H1 (cell line): ENCODE measurements at regions not wholly inside any gene's neighbourhood (a gene's known extent, or its start where the extent isn't known, plus 50 kb on each side); places are given as distances from the start of the nearest gene placed in this dataset.

Source experiments
- CTCF ChIA-PET: fragments of 300-600 bp; sonication (Branson Sonifier 250); formaldehyde crosslinking; loops from one replicate; lab custom pipeline; 2021; ENCODE audit not compliant: partially characterized antibody; lab: Charles Lee
- POLR2A ChIA-PET: fragments of 300-600 bp; sonication (Branson Sonifier 250); formaldehyde crosslinking; loops from one replicate; lab custom pipeline; 2021; ENCODE audit warnings: inconsistent platforms; ENCODE audit not compliant: partially characterized antibody; lab: Charles Lee
- DNase-seq, 2 experiments: peaks; one replicate each; pipeline versions ENCODE4 v3.0.0 to v3.0.0-alpha.2; 2010 to 2022; ENCODE audit warnings: low spot score in 2 of 2, low read depth in 1 of 2, mixed read lengths in 1 of 2
- FAIRE-seq: peaks from 2 replicates; lab custom pipeline; 2011; peaks lifted over from hg19 to GRCh38; lab: Jason Lieb, UNC
- H2AFZ ChIP-seq: 2 replicates; pipeline ENCODE4 v1.8.1; 2012; ENCODE audit warnings: low read length, inconsistent platforms
- H2AK5ac ChIP-seq: 2 replicates; pipeline ENCODE4 v1.6.1; 2013; ENCODE audit warnings: low read depth, low read length
- H2BK120ac ChIP-seq: replicated peaks from 2 replicates; pipeline ENCODE3; 2013; ENCODE audit warnings: low read depth, low read length, inconsistent platforms
- H2BK12ac ChIP-seq: 2 replicates; pipeline ENCODE4 v1.6.1; 2013; ENCODE audit warnings: low read depth, low read length
- H2BK15ac ChIP-seq: 2 replicates; pipeline ENCODE4 v1.6.1; 2013; ENCODE audit warnings: low read length
- H2BK20ac ChIP-seq: 2 replicates; pipeline ENCODE4 v1.6.1; 2013; ENCODE audit warnings: low read length
- H2BK5ac ChIP-seq: 2 replicates; pipeline ENCODE4 v1.6.1; 2013; ENCODE audit warnings: low read depth, low read length
- H3K14ac ChIP-seq: 2 replicates; pipeline ENCODE4 v1.6.1; 2013; ENCODE audit warnings: inconsistent platforms; ENCODE audit not compliant: insufficient read length
- H3K18ac ChIP-seq: 2 replicates; pipeline ENCODE4 v1.6.1; 2013; ENCODE audit warnings: low read length; ENCODE audit errors: extremely low read depth
- H3K23ac ChIP-seq: 2 replicates; pipeline ENCODE4 v1.6.1; 2013; ENCODE audit warnings: inconsistent platforms; ENCODE audit not compliant: insufficient read length
- H3K23me2 ChIP-seq: 2 replicates; pipeline ENCODE4 v1.6.1; 2013; ENCODE audit warnings: low read depth, low read length
- H3K27ac ChIP-seq: 2 replicates; pipeline ENCODE4 v1.6.1; 2011; ENCODE audit warnings: low read depth, low read length, inconsistent platforms
- H3K27me3 ChIP-seq, 4 experiments: replicated peaks in 1 of 4; 1 replicate in 1 of 4; 2 replicates in 3 of 4; pipeline versions ENCODE4 v1.6.1 to v1.8.1; 2011 to 2013; ENCODE audit warnings: low read length in 3 of 4, mild to moderate bottlenecking in 3 of 4, inconsistent platforms in 2 of 4, mixed read lengths in 2 of 4, moderate library complexity in 1 of 4; ENCODE audit not compliant: control insufficient read depth in 3 of 4, insufficient read depth in 3 of 4; ENCODE audit errors: extremely low read depth in 1 of 4
- H3K36me3 ChIP-seq, 4 experiments: 2 replicates each; pipeline versions ENCODE4 v1.6.1 to v1.8.1; 2011 to 2013; ENCODE audit warnings: mild to moderate bottlenecking in 4 of 4, low read length in 3 of 4, moderate library complexity in 2 of 4, control low read depth in 1 of 4, inconsistent platforms in 1 of 4; ENCODE audit not compliant: insufficient read depth in 4 of 4, control insufficient read depth in 2 of 4
- H3K4ac ChIP-seq: replicated peaks from 2 replicates; pipeline ENCODE3; 2013; ENCODE audit warnings: low read length, low read depth, mixed read lengths, inconsistent platforms; ENCODE audit not compliant: insufficient read length
- H3K4me1 ChIP-seq, 4 experiments: replicated peaks in 1 of 4; 1 replicate in 1 of 4; 2 replicates in 3 of 4; pipeline versions ENCODE4 v1.6.1 to v1.8.1; 2011 to 2013; ENCODE audit warnings: low read length in 3 of 4, inconsistent platforms in 2 of 4, mixed read lengths in 1 of 4; ENCODE audit not compliant: insufficient read depth in 4 of 4, control insufficient read depth in 3 of 4
- H3K4me2 ChIP-seq, 2 experiments: 2 replicates each; pipeline versions ENCODE4 v1.6.1 to v1.8.1; 2011 to 2013; ENCODE audit warnings: low read depth in 2 of 2, low read length in 2 of 2, control low read depth in 1 of 2, inconsistent platforms in 1 of 2, mild to moderate bottlenecking in 1 of 2; ENCODE audit not compliant: insufficient read depth in 1 of 2
- H3K4me3 ChIP-seq, 4 experiments: fragments of 200-600, 300-600 bp in 1 of 4; sonication (generic), shearing (Covaris generic), sonication (Bioruptor Twin) in 1 of 4; 2 replicates each; pipeline versions ENCODE4 v1.5.1 to v1.8.1; 2011 to 2016; ENCODE audit warnings: low read length in 4 of 4, low read depth in 3 of 4, control low read depth in 2 of 4, inconsistent platforms in 2 of 4, mild to moderate bottlenecking in 2 of 4, mixed read lengths in 1 of 4, moderate library complexity in 1 of 4; ENCODE audit not compliant: insufficient read depth in 2 of 4; ENCODE audit errors: extremely low read depth in 1 of 4
- H3K56ac ChIP-seq: replicated peaks from 2 replicates; pipeline ENCODE3; 2013; ENCODE audit warnings: low read depth, mild to moderate bottlenecking, mixed read lengths, low read length, inconsistent platforms; ENCODE audit not compliant: insufficient read length
- H3K79me1 ChIP-seq: 2 replicates; pipeline ENCODE4 v1.6.1; 2013; ENCODE audit warnings: low read depth, low read length, control low read depth
- H3K79me2 ChIP-seq, 2 experiments: 2 replicates each; pipeline versions ENCODE4 v1.6.1 to v1.8.1; 2012 to 2013; ENCODE audit warnings: low read length in 2 of 2, mild to moderate bottlenecking in 2 of 2, inconsistent platforms in 1 of 2; ENCODE audit not compliant: insufficient read depth in 2 of 2, control insufficient read depth in 1 of 2
- H3K9ac ChIP-seq, 4 experiments: replicated peaks in 1 of 4; 1 replicate in 1 of 4; 2 replicates in 3 of 4; pipeline versions ENCODE4 v1.6.1 to v1.8.1; 2011 to 2013; ENCODE audit warnings: low read depth in 3 of 4, low read length in 3 of 4, control low read depth in 2 of 4, mild to moderate bottlenecking in 2 of 4, moderate library complexity in 2 of 4, inconsistent platforms in 1 of 4; ENCODE audit errors: extremely low read depth in 1 of 4
- H3K9me3 ChIP-seq, 2 experiments: 2 replicates each; pipeline versions ENCODE4 v1.6.1 to v1.8.1; 2012 to 2013; ENCODE audit warnings: mild to moderate bottlenecking in 2 of 2, moderate library complexity in 2 of 2, control low read depth in 1 of 2, inconsistent platforms in 1 of 2, low read depth in 1 of 2, low read length in 1 of 2, mixed read lengths in 1 of 2; ENCODE audit not compliant: insufficient read depth in 2 of 2
- H4K20me1 ChIP-seq, 2 experiments: replicated peaks in 1 of 2; 2 replicates each; pipeline versions ENCODE3 to v1.8.1; 2011 to 2013; ENCODE audit warnings: inconsistent platforms in 2 of 2, low read length in 2 of 2, mild to moderate bottlenecking in 1 of 2; ENCODE audit not compliant: insufficient read depth in 2 of 2, control insufficient read depth in 1 of 2
- H4K5ac ChIP-seq: 2 replicates; pipeline ENCODE4 v1.6.1; 2013; ENCODE audit warnings: low read length, low read depth, mixed read lengths, inconsistent platforms; ENCODE audit not compliant: insufficient read length
- H4K8ac ChIP-seq: 2 replicates; pipeline ENCODE4 v1.8.0; 2013; ENCODE audit warnings: mild to moderate bottlenecking, moderate library complexity, low read length, inconsistent platforms; ENCODE audit not compliant: insufficient read depth; ENCODE audit errors: extremely low read depth
- H4K91ac ChIP-seq: replicated peaks from 2 replicates; pipeline ENCODE3; 2013; ENCODE audit warnings: low read length, mixed read lengths, inconsistent platforms; ENCODE audit not compliant: insufficient read length
- CEBPB ChIP-seq: IDR thresholded peaks from 2 replicates; pipeline ENCODE4 v1.6.1; 2012; ENCODE audit warnings: low read depth, low read length
- CHD2 ChIP-seq: IDR thresholded peaks from 2 replicates; pipeline ENCODE4 v1.6.1; 2012; ENCODE audit warnings: low read length, improper control_type of control experiment
- EGR1 ChIP-seq: IDR thresholded peaks from 2 replicates; pipeline ENCODE4 v1.6.1; 2011; ENCODE audit warnings: low read depth, low read length, borderline replicate concordance
- EP300 ChIP-seq, 2 experiments: IDR thresholded peaks; 1 replicate in 1 of 2; 2 replicates in 1 of 2; pipeline ENCODE4 v1.6.1; 2011 to 2012; ENCODE audit warnings: low read depth in 2 of 2, low read length in 2 of 2, mild to moderate bottlenecking in 2 of 2, borderline replicate concordance in 1 of 2, inconsistent platforms in 1 of 2, moderate library complexity in 1 of 2
- HDAC6 ChIP-seq: IDR thresholded peaks from one replicate; pipeline ENCODE4 v1.7.1; 2012; ENCODE audit warnings: low read depth, mild to moderate bottlenecking, inconsistent platforms, low read length, moderate library complexity
- RFX5 ChIP-seq: IDR thresholded peaks from 2 replicates; pipeline ENCODE4 v1.6.1; 2011; ENCODE audit warnings: low read depth, low read length, improper control_type of control experiment, borderline replicate concordance
- SIN3A ChIP-seq, 2 experiments: IDR thresholded peaks in 1 of 2; conservative IDR thresholded peaks in 1 of 2; 2 replicates each; pipeline ENCODE4 v1.6.1; 2011 to 2012; ENCODE audit warnings: low read length in 2 of 2, improper control_type of control experiment in 1 of 2, low read depth in 1 of 2, mild to moderate bottlenecking in 1 of 2
- SIRT6 ChIP-seq: IDR thresholded peaks from one replicate; pipeline ENCODE4 v1.7.1; 2012; ENCODE audit warnings: low read length, inconsistent platforms
- SP1 ChIP-seq: IDR thresholded peaks from 2 replicates; pipeline ENCODE4 v1.6.1; 2011; ENCODE audit warnings: low read depth, low read length
- TAF1 ChIP-seq: IDR thresholded peaks from 2 replicates; pipeline ENCODE4 v1.6.1; 2011; ENCODE audit warnings: mild to moderate bottlenecking, low read depth, low read length
- ZNF274 ChIP-seq: IDR thresholded peaks from 2 replicates; pipeline ENCODE4 v1.7.0; 2012; ENCODE audit warnings: low read length, borderline replicate concordance; ENCODE audit errors: extremely low read depth
- WGBS, 2 experiments: shearing (Covaris generic) in 1 of 2; methylation state at CpG; one replicate each; pipeline versions ENCODE4 v1.1.6 to v1.1.7; 2013 to 2015; ENCODE audit warnings: low lambda C conversion rate in 2 of 2, mixed read lengths in 2 of 2, inconsistent platforms in 1 of 2, low coverage in 1 of 2, missing lambda C conversion rate in 1 of 2; ENCODE audit not compliant: insufficient replicate concordance in 2 of 2, insufficient coverage in 1 of 2, insufficient read length in 1 of 2; ENCODE audit errors: extremely low coverage in 1 of 2, missing lambda C conversion rate in 1 of 2; 5-methylcytosine and 5-hydroxymethylcytosine counted together
- TF ChIP-seq, protein P1 (sequence below): IDR thresholded peaks from 2 replicates; pipeline ENCODE4 v1.6.1; 2011; ENCODE audit warnings: low read depth, mild to moderate bottlenecking, low read length; ENCODE audit not compliant: insufficient read depth

DNA sequence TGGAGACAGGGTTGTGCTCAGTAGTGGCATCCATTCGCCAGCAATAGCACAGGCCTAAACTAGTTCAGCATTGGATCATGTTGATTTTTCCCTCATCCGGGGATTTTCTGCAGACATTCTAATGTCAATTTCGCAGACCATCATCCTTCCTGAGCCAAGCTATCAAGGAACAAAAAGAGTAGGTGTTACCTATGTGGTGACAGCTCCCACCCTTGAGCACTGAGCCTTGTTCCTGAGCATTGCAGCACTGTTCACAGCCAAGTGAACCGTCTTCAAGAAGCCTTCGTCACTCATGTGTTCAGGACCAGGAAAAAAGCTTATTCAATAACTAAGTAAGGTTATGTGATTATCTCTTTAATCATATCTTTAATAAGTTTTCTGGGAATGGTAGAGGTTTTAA, 576.2 kb downstream of the UQCRFS1 start:
- H3K14ac ChIP-seq: no peak overlapping the region
- H3K79me2 ChIP-seq: no peaks in the 10 kb centered on the region
- H3K23me2 ChIP-seq: no peaks in the 10 kb centered on the region
- FAIRE-seq (no peak), DNase-seq (no peak)
- no peak overlapping the region for H4K5ac ChIP-seq
- no peak overlapping the region for H3K27ac ChIP-seq
- H2BK20ac ChIP-seq: no peak overlapping the region
- no peak overlapping the region for H3K9ac ChIP-seq
- 92% methylated on average over 5 of the region's 5 CpGs; no CpG with 5 or more reads in 1 of the 2 experiments for WGBS, 2 experiments
- no peak overlapping the region for H4K91ac ChIP-seq
- H4K8ac ChIP-seq: no peak overlapping the region
- H2AK5ac ChIP-seq: no peak overlapping the region
- H2BK12ac ChIP-seq: no peak overlapping the region
- H4K20me1 ChIP-seq: peaks cover 0 to 2% of the 10 kb centered on the region in 2 experiments
- H3K36me3 ChIP-seq: no peaks in the 10 kb centered on the region; a peak in 1 of 8 replicates
- TF ChIP-seq TAF1 (no peak), CHD2 (no peak), SP1 (no peak), ZNF274 (no peak), EP300 (IDR thresholded peaks at IDR 0.05; ENCODE audit: borderline replicate concordance in 1 of 2, low read depth in 2 of 2, low read length in 2 of 2) (no peak), CEBPB (no peak), SIN3A (conservative IDR thresholded peaks at IDR 0.05 in 1 of 2, IDR thresholded peaks at IDR 0.05 in 1 of 2; ENCODE audit: low read depth in 1 of 2, low read length in 2 of 2) (no peak), SIRT6 (no peak), RFX5 (no peak), EGR1 (no peak), HDAC6 (no peak)
- TF ChIP-seq, protein P1, sequence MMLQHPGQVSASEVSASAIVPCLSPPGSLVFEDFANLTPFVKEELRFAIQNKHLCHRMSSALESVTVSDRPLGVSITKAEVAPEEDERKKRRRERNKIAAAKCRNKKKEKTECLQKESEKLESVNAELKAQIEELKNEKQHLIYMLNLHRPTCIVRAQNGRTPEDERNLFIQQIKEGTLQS: no peak
- ChIA-PET CTCF (interaction anchor here (0.7 to 1.5 kb wide), 5 partner anchors 38 to 242 kb away, joined by 3 to 4 read pairs (median 3); no protein-coding TSS in a partner anchor), POLR2A (interaction anchor here (1.4 kb wide), 1 partner anchor 167 kb away, joined by 3 read pairs; no protein-coding TSS in a partner anchor)
- H3K4me3 ChIP-seq: no peak overlapping the region
- H2BK120ac ChIP-seq: no peak overlapping the region
- no peak overlapping the region for H3K4me2 ChIP-seq
- no peak overlapping the region for H2AFZ ChIP-seq
- no peak overlapping the region for H3K23ac ChIP-seq
- H3K4ac ChIP-seq: no peak overlapping the region
- peaks cover 0 to 3% (median 2%) of the 10 kb centered on the region in 4 experiments; a peak in 6 of 7 replicates for H3K4me1 ChIP-seq
- H3K27me3 ChIP-seq: no peaks in the 10 kb centered on the region
- no peak overlapping the region for H3K56ac ChIP-seq
- no peak overlapping the region for H2BK15ac ChIP-seq
- H3K9me3 ChIP-seq: no peaks in the 10 kb centered on the region
- no peak overlapping the region for H2BK5ac ChIP-seq
- H3K79me1 ChIP-seq: no peaks in the 10 kb centered on the region; the same call in 1 of the 2 replicates
- no peak overlapping the region for H3K18ac ChIP-seq
